Ovary (tissue), 7 donors: ENCODE measurements at regions not wholly inside any gene's neighbourhood (a gene's known extent, or its start where the extent isn't known, plus 50 kb on each side); places are given as distances from the start of the nearest gene placed in this dataset.

ENCODE experiments used
- DNase-seq, 5 donors: peaks; one replicate each; pipeline ENCODE4 v3.0.0-alpha.2; 2019 to 2020
- H3K27ac ChIP-seq, 2 donors: fragments of 200-600 bp; one replicate each; pipeline versions ENCODE4 v1.5.1 to v1.8.0; 2019 to 2022
- H3K27me3 ChIP-seq: fragments of 200-600 bp; one replicate; pipeline ENCODE4 v1.8.0; 2022
- H3K36me3 ChIP-seq: fragments of 200-600 bp; sonication (generic); one replicate; pipeline ENCODE4 v1.5.1; 2019
- H3K4me1 ChIP-seq: one replicate; pipeline ENCODE4 v1.8.1; 2013; ENCODE audit warnings: mild to moderate bottlenecking, moderate library complexity; ENCODE audit not compliant: insufficient read depth
- H3K4me3 ChIP-seq: fragments of 200-600 bp; sonication (generic); one replicate; pipeline ENCODE4 v1.5.1; 2017
- H3K9me3 ChIP-seq, 2 donors: fragments of 200-600 bp in 1 of 2; sonication (generic) in 1 of 2; one replicate each; pipeline versions ENCODE4 v1.5.1 to v1.8.1; 2013 to 2019; ENCODE audit warnings: mild to moderate bottlenecking in 1 of 2, moderate library complexity in 1 of 2
- CTCF ChIP-seq, 3 donors: fragments of 450-650 bp in 2 of 3; fragments of 200-600 bp in 1 of 3; IDR thresholded peaks; one replicate each; pipeline versions ENCODE4 v1.5.1 to v1.8.0; 2016 to 2022; ENCODE audit warnings: antibody characterized with exemption in 3 of 3, mild to moderate bottlenecking in 1 of 3
- EP300 ChIP-seq: sonication (generic); formaldehyde crosslinking; IDR thresholded peaks from one replicate; pipeline ENCODE4 v1.6.1; 2017; ENCODE audit warnings: antibody characterized with exemption
- POLR2A ChIP-seq: fragments of 450-650 bp; IDR thresholded peaks from one replicate; pipeline ENCODE4 v1.6.1; 2017; ENCODE audit warnings: antibody characterized with exemption, mild to moderate bottlenecking, moderate library complexity
- WGBS, 3 donors: extraction: QIAGEN DNeasy Blood & Tissue Kit in 1 of 3; methylation state at CpG; one replicate each; pipeline versions ENCODE4 v1.1.5 to v1.1.7; 2013 to 2017; 5-methylcytosine and 5-hydroxymethylcytosine counted together
- intact Hi-C, 4 donors: fragments of 100-400 bp; cut with DNase I; formaldehyde crosslinking; loops; one replicate each; pipeline versions ENCODE4 v1.11.0 to v1.15.1; 2022 to 2023
- donor health status: DM: no; HTN: no; CAD: no; lungs with moderate emphysema.
- donor health status: DM: no; HTN: no; CAD: no.
- donor health status: Bipolar disorder and iron deficiency.
- donor health status: DM: no; HTN: no; CAD: no.
- donor health status: DM: yes; HTN: yes; CAD: no.

GRCh38 chr13:21996049-21996448 is 325.2 kb downstream of the FGF9 start:
- Histone ChIP-seq H3K27ac (no peak overlapping the region), H3K4me1 (no peaks in the 10 kb centered on the region), H3K27me3 (no peaks in the 10 kb centered on the region), H3K36me3 (no peaks in the 10 kb centered on the region), H3K4me3 (no peak overlapping the region), H3K9me3 (no peaks in the 10 kb centered on the region)
- TF ChIP-seq CTCF (IDR thresholded peaks at IDR 0.05) (no peak), POLR2A (no peak), EP300 (no peak)
- WGBS, 3 donors, result 89 to 99% (median 98%) methylated on average over 3 of the region's 3 CpGs
- no peak for DNase-seq
- intact Hi-C loops, result no loop called here

- intact Hi-C loops, result no loop called here
- Histone ChIP-seq H3K4me3 (no peak overlapping the region), H3K27me3 (no peaks in the 10 kb centered on the region), H3K27ac (no peak overlapping the region), H3K4me1 (no peaks in the 10 kb centered on the region), H3K36me3 (no peaks in the 10 kb centered on the region), H3K9me3 (no peaks in the 10 kb centered on the region)
- TF ChIP-seq POLR2A (no peak), CTCF (IDR thresholded peaks at IDR 0.05) (no peak), EP300 (no peak)
- no peak for DNase-seq
- 78 to 90% (median 87%) methylated on average over 2 of the region's 2 CpGs for WGBS, 3 donors
These were observed 326.9 kb downstream of the FGF9 start for GRCh38 chr13:21997726-21998125.

GRCh38 chr13:21998279-21998990 is 327.6 kb downstream of the FGF9 start:
- no peak for DNase-seq
- Histone ChIP-seq H3K9me3 (no peaks in the 10 kb centered on the region), H3K36me3 (no peaks in the 10 kb centered on the region), H3K27me3 (no peaks in the 10 kb centered on the region), H3K27ac (no peak overlapping the region), H3K4me3 (no peak overlapping the region), H3K4me1 (no peaks in the 10 kb centered on the region)
- intact Hi-C loops, result no loop called here
- 62 to 65% (median 63%) methylated on average over 12 of the region's 12 CpGs for WGBS, 3 donors
- TF ChIP-seq POLR2A (no peak), EP300 (no peak), CTCF (IDR thresholded peaks at IDR 0.05) (no peak)

- TF ChIP-seq CTCF (IDR thresholded peaks at IDR 0.05) (no peak), POLR2A (no peak), EP300 (no peak)
- Histone ChIP-seq H3K36me3 (no peaks in the 10 kb centered on the region), H3K27me3 (no peaks in the 10 kb centered on the region), H3K27ac (no peak overlapping the region), H3K9me3 (no peaks in the 10 kb centered on the region), H3K4me3 (no peak overlapping the region), H3K4me1 (no peaks in the 10 kb centered on the region)
- no peak for DNase-seq
- 83 to 88% (median 86%) methylated on average over 6 of the region's 6 CpGs for WGBS, 3 donors
- intact Hi-C loops, result no loop called here
These were observed 328.8 kb downstream of the FGF9 start for GRCh38 chr13:21999666-22000065.
